ENCODE measurements at regions not wholly inside any gene's neighbourhood (a gene's known extent, or its start where the extent isn't known, plus 50 kb on each side); places are given as distances from the start of the nearest gene placed in this dataset.
"Not testable (repeated sequence)": the region's sequence is repeated elsewhere in the genome, so short reads cannot be mapped to it uniquely, and the experiment has no call there.

DNA sequence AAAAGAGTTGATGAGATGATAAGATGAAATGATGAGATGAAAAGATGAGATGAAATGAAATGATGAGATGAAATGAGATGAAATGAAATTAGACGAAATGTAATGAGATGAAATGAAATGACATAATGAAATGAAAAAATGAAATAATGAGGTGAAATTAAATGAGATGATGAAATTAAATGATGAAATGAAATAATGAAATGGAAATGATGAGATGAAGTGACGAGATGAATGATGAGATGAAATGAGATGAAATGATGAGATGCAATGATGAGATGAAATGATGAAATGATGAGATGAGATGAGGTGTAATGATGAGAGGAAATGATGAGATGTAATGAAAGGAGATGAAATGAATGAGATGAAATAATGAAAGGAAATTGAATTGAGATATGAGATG lies 343.4 kb upstream of the PLGLB1 start:
- H3K4me1 ChIP-seq; intact Hi-C loops (cut with DNase I); H3K27ac ChIP-seq; H3K4me3 ChIP-seq; DNase-seq (ENCODE audit: extremely low spot score in 2 of 2); H3K9me3 ChIP-seq; H3K27me3 ChIP-seq; H3K36me3 ChIP-seq: not testable (repeated sequence)

DNA sequence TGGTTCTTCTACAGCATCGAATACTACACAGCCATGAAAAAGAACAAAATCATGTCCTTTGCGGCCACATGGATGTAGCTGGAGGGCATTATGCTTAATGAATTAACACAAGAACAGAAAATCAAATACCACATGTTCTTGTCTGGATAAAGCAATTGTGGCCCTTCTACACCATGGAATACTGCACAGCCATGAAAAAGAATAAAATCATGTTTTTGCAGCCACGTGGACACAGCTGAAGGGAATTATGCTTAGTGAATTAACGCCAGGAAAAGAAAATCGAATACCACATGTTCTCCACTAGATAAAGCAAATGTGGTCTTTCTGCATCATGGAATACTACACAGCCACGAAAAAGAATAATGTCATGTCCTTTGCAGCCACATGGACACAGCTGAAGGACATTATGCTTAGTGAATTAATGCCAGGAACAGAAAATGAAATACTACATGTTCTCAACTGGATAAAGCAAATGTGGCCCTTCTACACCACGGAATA lies 361.8 kb upstream of the PLGLB2 start:
- H3K4me3 ChIP-seq; H3K36me3 ChIP-seq; intact Hi-C loops (cut with DNase I); H3K9me3 ChIP-seq; H3K4me1 ChIP-seq; H3K27me3 ChIP-seq; DNase-seq (ENCODE audit: extremely low spot score in 2 of 2); H3K27ac ChIP-seq: not testable (repeated sequence)

DNA sequence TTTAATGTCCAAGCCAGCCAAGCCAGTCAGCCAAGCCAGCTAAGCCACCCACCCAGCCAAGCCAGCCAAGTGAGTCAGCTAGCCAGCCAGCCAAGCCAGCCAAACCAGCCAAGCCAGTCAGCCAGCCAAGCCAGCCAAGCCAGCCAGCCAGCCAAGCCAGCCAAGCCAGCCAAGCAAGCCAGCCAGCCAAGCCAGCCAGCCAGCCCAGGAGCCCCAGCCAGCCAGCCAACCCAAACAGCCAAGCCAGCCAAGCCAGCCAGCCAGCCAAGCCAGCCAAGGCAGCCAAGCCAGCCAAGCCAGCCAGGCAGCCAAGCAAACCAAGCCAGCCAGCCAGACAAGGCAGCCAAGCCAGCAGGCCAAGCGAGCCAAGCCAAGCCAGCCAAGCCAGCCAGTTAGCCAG lies 352.1 kb upstream of the PLGLB2 start:
- H3K27me3 ChIP-seq; H3K27ac ChIP-seq; intact Hi-C loops (cut with DNase I); H3K9me3 ChIP-seq; H3K4me3 ChIP-seq; H3K36me3 ChIP-seq; H3K4me1 ChIP-seq; DNase-seq (ENCODE audit: extremely low spot score in 2 of 2): not testable (repeated sequence)

DNA sequence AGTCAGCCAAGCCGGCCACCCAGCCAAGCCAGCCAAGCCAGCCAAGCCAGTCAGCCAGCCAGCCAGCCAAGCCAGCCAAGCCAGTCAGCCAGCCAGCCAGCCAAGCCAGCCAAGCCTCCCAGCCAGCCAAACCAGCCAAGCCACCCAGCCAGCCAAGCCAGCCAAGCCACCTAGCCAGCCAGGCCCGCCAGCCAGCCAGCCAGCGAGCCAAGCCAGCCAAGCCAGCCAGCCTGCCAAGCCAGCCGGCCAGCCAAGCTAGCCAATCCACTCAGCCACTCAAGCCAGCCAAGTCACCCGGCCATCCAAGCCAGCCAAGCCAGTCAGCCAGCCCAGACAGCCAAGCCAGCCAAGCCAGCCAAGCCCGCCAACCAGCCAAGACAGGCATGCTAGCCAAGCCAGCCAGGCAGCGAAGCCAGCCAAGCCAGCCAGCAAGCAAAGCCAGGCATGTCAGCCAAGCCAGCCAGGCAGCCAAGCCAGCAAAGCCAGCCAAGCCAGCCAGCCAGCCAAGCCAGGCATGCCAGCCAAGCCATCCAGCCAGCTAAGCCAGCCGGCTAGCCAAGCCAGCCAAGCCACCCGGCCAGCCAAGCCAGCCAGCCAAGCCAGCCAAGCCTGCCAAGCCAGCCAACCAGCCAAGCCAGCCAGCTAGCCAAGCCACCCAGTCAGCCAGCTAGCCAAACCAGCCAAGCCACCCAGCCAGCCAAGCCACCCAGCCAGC lies 351.2 kb upstream of the PLGLB2 start:
- H3K9me3 ChIP-seq; DNase-seq (ENCODE audit: extremely low spot score in 2 of 2); H3K27ac ChIP-seq; H3K27me3 ChIP-seq; H3K36me3 ChIP-seq; intact Hi-C loops (cut with DNase I); H3K4me3 ChIP-seq; H3K4me1 ChIP-seq: not testable (repeated sequence)

DNA sequence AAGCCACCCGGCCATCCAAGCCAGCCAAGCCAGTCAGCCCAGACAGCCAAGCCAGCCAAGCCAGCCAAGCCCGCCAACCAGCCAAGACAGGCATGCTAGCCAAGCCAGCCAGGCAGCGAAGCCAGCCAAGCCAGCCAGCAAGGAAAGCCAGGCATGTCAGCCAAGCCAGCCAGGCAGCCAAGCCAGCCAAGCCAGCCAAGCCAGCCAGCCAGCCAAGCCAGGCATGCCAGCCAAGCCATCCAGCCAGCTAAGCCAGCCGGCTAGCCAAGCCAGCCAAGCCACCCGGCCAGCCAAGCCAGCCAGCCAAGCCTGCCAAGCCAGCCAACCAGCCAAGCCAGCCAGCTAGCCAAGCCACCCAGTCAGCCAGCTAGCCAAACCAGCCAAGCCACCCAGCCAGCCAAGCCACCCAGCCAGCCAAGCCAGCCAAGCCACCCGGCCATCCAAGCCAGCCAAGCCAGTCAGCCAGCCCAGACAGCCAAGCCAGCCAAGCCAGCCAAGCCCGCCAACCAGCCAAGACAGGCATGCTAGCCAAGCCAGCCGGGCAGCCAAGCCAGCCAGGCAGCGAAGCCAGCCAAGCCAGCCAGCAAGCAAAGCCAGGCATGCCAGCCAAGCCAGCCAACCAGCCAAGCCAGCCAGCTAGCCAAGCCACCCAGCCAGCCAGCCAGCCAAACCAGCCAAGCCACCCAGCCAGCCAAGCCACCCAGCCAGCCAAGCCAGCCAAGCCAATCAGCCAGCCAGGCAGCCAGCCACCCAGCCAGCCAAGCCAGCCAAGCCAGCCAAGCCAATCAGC lies 350.4 kb upstream of the PLGLB2 start:
- H3K27me3 ChIP-seq; H3K27ac ChIP-seq; H3K36me3 ChIP-seq; DNase-seq (ENCODE audit: extremely low spot score in 2 of 2); H3K4me1 ChIP-seq; H3K9me3 ChIP-seq; intact Hi-C loops (cut with DNase I); H3K4me3 ChIP-seq: not testable (repeated sequence)

DNA sequence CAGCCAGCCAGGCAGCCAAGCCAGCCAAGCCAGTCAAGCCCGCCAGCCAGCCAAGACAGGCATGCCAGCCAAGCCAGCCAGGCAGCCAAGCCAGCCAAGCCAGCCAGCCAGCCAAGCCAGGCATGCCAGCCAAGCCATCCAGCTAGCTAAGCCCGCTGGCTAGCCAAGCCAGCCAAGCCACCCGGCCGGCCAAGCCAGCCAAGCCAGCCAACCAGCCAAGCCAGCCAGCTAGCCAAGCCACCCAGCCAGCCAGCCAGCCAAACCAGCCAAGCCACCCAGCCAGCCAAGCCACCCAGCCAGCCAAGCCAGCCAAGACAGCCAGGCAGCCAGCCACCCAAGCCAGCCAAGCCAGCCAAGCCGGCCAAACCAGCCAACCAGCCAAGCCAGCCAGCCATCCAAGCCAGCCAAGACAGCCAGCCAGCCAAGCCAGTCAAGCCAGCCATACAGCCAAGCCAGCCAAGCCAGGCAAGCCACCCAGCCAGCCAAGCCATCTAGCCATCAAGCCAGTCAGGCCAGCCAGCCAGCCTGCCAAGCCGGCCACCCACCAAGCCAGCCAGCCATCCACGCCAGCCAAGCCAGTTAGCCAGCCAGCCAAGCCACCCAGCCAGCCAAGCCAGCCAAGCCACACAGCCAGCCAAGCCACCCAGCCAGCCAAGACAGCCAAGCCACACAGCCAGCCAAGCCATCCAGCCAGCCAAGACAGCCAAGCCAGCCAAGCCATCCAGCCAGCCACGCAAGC lies 349.2 kb upstream of the PLGLB2 start:
- H3K4me1 ChIP-seq; H3K9me3 ChIP-seq; H3K36me3 ChIP-seq; DNase-seq (ENCODE audit: extremely low spot score in 2 of 2); intact Hi-C loops (cut with DNase I); H3K27me3 ChIP-seq; H3K27ac ChIP-seq; H3K4me3 ChIP-seq: not testable (repeated sequence)

DNA sequence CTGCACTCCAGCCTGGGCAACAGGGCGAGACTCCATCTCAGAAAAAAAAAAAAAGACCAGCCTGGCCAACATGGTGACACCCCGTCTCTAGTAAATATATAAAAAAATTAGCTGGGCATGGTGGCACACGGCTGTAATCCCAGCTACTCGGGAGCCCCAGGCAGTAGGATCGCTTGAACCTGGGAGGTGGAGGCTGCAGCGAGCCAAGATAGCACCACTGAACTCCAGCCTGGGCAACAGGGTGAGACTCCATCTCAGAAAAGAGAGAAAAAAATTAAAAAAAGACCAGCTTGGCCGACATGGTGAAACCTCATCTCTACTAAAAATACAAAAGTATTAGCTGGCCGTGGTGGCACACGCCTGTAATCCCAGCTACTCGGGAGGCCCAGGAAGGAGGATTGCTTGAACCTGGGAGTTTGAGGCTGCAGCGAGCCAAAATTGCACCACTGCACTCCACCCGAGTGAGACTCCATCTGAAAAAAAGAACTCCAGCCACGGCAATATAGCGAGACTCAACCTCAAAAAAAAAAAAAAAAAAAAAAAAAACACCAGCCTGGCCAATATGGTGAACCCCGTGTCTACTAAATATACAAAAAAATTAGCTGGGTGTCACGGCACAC lies 346.1 kb upstream of the PLGLB2 start:
- no peaks in the 10 kb centered on the region for H3K9me3 ChIP-seq
- peak in 1 of 2 donors; percentile 60 for DNase-seq (ENCODE audit: extremely low spot score in 2 of 2)
- intact Hi-C loops (cut with DNase I): no loop called here
- TF ChIP-seq POLR2A (IDR thresholded peaks at IDR 0.05) (no peak), POLR2AphosphoS5 (IDR thresholded peaks at IDR 0.05; ENCODE audit: insufficient read depth in 1 of 2, low read depth in 1 of 2) (no peak)
- TF ChIP-seq, protein P1, sequence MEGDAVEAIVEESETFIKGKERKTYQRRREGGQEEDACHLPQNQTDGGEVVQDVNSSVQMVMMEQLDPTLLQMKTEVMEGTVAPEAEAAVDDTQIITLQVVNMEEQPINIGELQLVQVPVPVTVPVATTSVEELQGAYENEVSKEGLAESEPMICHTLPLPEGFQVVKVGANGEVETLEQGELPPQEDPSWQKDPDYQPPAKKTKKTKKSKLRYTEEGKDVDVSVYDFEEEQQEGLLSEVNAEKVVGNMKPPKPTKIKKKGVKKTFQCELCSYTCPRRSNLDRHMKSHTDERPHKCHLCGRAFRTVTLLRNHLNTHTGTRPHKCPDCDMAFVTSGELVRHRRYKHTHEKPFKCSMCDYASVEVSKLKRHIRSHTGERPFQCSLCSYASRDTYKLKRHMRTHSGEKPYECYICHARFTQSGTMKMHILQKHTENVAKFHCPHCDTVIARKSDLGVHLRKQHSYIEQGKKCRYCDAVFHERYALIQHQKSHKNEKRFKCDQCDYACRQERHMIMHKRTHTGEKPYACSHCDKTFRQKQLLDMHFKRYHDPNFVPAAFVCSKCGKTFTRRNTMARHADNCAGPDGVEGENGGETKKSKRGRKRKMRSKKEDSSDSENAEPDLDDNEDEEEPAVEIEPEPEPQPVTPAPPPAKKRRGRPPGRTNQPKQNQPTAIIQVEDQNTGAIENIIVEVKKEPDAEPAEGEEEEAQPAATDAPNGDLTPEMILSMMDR (IDR thresholded peaks at IDR 0.05): no peak
- no peaks in the 10 kb centered on the region for H3K27me3 ChIP-seq
- no peaks in the 10 kb centered on the region for H3K4me1 ChIP-seq
- no peak overlapping the region for H3K27ac ChIP-seq
- no peaks in the 10 kb centered on the region for H3K36me3 ChIP-seq
- no peak overlapping the region for H3K4me3 ChIP-seq

DNA sequence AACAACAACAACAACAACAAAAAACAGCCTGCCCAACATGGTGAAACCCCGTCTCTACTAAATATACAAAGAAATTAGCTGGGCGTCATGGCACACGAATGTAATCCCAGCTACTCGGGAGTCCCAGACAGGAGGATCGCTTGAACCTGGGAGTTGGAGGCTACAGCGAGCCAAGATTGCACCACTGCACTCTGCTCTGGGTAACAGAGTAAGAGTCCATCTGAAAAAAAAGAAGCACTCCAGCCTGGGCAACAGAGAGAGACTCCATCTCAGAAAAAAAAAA lies 344.1 kb upstream of the PLGLB2 start:
- Histone ChIP-seq H3K27me3 (no peaks in the 10 kb centered on the region), H3K36me3 (no peaks in the 10 kb centered on the region), H3K4me3 (no peak overlapping the region), H3K27ac (no peak overlapping the region), H3K9me3 (no peaks in the 10 kb centered on the region), H3K4me1 (no peaks in the 10 kb centered on the region)
- DNase-seq (ENCODE audit: extremely low spot score in 2 of 2): peak in 1 of 2 donors; percentile 77
- intact Hi-C loops (cut with DNase I): no loop called here
- no peak for TF ChIP-seq POLR2A (IDR thresholded peaks at IDR 0.05)
- TF ChIP-seq, protein P1 (IDR thresholded peaks at IDR 0.05): no peak
- TF ChIP-seq POLR2AphosphoS5 (IDR thresholded peaks at IDR 0.05; ENCODE audit: insufficient read depth in 1 of 2, low read depth in 1 of 2): no peak

DNA sequence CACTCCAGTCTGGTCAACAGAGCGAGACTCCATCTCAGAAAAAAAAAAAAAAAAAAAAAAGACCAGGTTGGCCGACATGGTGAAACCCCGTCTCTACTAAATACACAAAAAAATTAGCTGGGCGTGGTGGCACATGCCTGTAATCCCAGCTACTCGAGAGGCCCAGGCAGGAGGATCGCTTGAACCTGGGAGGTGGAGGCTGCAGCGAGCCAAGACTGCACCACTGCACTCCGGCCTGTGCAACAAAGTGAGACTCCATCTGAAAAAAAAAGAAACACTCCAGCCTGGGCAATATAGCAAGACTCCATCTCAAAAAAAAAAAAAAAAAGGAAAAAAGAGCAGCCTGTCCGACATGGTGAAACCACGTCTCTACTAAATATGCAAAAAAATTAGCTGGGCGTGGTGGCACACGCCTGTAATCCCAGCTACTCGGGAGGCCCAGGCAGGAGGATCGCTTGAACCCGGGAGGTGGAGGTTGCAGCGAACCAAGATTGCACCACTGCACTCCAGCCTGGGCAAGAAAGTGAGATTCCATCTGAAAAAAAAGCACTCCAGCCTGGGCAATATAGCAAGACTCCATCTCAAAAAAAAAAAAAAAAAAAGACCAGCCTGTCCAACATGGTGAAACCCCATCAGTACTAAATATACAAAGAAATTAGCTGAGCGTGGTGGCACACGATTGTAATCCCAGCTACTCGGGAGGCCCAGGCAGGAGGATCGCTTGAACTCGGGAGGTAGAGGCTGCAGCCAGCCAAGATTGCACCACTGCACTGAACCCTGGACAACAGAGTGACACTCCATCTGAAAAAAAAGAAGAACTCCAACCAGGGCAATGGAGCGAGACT lies 343.3 kb upstream of the PLGLB2 start:
- intact Hi-C loops (cut with DNase I); H3K27ac ChIP-seq; H3K4me1 ChIP-seq; H3K27me3 ChIP-seq; H3K36me3 ChIP-seq; H3K9me3 ChIP-seq; H3K4me3 ChIP-seq: not testable (repeated sequence)
- peak in 1 of 2 donors; percentile 52 for DNase-seq (ENCODE audit: extremely low spot score in 2 of 2)
